ENCODE measurements at regions not wholly inside any gene's neighbourhood (a gene's known extent, or its start where the extent isn't known, plus 50 kb on each side); places are given as distances from the start of the nearest gene placed in this dataset.

DNA sequence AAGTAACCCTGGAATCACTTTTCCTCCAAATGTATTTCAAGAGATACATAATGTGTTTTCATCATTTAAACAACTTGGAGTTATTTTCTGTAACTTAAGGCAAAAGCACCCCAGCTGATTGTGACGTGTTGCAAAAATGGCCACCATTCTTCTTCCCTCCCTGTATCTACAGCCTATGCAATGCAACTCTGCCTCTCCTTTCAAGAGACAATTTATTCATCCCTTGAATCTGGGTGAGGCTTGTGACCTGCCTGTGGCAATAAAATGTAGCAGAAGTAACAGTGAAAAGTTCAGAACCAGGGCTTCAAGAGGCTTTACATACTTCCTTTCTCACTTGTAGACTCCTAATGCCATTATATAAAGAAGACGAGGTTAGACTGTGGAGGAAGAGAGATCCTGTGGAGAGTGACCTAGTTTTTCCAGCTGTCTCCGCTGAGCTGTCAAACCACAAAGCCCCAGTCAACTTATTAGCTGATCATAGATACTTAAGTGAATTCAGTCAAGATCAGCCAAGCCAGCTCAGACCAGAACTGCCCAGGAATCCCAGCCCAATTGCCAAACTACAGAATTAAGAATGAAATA lies 81.0 kb upstream of the KLF3 start:
- DNase-seq (ENCODE audit: low spot score), result no peak

DNA sequence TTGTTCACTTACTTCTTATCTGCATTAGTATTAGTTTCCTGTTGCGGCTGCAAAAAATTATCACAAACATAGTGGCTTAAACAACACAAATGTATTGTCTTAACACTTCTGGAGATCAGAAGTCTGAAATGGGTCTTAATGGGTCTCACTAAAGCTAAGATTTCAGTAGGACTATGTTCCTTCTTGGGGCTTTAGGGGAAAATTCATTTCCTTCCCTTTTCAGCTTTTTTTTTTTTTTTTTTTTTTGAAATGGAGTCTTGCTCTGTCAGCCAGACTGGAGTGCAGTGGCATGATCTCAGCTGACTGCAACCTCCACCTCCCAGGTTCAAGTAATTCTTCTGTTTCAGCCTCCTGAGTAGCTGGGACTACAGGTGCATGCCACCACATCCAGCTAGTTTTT lies 78.1 kb upstream of the KLF3 start:
- DNase-seq (ENCODE audit: low spot score), result no peak

DNA sequence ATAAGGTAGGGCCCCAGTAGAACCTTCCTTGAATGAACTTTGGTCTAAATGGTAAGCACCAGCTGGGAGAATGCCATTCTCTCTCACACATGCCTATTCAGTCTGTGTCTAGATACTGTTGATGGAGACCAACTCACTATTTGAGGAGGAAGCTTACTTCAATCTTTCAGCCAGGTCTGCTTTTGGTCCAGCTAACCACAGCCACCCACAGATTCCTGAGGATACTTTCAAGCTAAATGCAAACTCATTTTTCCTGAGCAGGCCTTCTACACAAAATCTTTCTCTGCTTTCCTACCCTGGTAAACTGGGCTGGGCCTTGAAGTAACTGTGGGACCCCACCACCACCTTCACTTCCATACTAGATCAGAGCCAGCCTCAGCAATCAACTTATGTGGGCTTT lies 76.9 kb upstream of the KLF3 start:
- no peak for DNase-seq (ENCODE audit: low spot score)

DNA sequence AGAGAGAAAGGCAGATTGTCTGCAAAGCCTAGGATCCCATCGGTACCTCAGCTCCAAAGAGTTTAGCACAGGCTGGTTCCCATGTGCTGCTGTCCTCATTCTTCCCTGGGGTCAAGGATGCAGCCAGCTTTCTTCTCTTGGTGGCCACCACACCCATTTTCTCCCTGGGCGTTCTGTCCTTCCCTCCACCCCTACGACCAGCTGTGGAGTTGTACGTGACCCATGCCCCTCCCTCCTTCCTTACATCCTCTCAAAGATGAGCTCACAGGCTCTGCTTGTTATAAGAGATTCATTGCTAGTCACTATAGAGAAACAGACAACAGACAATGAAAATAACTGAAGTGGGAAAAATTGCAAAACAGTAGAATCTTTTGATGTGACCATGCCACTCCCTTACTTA lies 74.0 kb upstream of the KLF3 start:
- no peak for DNase-seq (ENCODE audit: low spot score)

DNA sequence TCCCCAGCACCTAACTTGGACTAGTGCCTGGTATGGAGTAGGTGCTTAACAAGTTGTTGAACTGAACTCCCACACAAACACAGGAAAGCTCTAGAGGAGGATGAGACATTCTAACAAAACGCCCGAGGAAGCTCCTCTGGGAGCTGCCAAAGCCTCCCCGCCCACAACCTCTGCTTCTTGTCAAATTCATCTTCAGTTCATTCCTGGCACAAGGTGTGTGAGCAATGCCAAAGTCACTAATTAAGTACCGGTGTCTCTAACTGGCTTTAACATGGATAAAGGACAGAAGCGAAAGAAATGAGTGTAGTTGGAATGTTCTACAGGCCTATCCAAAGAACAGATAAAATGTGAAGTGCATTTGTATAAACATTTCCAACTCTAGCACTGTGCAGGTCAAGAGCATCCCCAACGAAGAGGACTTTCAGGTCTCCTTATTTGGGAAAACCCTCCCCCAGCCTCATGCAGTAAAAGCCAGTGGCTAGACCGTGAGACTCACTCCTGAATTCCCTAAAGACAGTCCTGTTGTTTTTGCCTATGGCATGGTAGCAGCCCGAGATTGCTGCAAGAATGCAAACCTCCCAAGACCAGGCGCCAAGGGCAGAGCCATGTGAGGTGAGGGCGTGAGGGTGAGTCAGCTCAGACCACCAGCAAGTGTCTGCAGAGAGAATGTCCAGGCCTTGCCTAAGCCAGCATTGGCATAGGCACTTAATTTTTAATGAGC lies 72.2 kb upstream of the KLF3 start:
- no peak for DNase-seq (ENCODE audit: low spot score)

DNA sequence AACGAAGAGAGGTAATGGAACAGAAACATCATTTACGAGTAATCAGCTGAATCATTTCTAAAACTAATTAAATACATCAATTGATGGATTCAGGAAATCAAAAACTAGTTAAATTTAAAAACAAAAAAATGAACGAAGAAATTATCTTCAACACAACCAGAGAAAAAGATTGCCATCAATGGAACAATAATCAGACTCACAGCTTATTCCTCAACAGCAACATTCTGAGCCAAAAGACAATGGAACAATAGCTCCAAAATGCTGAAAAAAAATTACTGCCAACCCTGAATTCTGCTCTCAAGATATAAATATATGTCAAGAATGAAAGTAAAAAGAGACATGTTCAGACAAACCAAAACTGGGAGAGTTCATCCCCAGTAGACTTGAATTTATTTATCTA lies 65.5 kb upstream of the KLF3 start:
- no peak for DNase-seq (ENCODE audit: low spot score)

DNA sequence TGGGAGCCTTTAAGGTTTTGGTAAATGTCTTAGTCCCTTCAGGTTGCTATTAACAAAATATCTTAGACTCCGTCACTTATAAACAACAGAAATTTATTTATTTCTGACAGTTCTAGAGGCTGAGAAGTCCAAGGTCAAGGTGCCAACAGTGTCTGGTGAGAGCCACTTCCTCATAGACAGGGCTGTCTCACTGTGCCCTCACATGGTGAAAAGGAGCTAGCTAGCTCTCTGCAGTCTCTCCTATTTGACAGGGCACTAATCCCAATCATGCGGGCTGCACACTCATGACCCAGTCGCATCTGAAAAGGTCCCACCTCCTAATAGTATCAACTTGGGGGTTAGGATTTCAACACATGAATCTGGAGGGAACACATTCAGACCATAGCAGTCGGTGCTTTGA lies 63.4 kb upstream of the KLF3 start:
- DNase-seq (ENCODE audit: low spot score), result no peak

DNA sequence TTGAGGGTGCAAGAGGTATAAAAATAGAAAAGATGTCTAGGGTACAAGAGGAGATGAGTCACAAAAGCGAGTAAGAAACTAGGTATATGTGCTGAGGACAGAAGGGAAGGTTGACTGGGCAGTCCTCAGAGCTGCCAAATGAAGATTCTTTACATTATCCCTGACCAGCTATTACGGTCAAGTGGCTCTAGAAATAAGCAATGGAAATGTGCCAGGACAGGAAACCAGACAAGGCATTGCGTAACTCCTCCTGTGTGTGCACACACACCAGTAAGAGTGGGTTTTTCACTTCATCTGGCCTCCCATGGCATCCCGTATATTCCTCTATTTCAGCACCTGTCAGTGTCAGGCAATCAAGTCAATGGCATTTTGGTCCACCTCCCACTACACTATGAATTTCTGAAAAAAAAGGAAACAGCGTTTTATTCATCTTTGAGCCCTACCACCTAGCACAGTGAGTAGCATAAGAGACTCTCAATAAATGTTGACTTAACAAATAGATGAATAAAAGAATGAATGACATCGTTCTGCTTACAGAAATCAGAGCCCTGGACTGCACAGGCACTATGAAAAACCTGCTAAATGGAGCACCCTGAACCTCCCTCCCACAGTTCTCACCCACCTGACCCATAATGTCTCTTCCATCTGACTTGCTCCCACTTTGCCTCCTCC lies 62.6 kb upstream of the KLF3 start:
- DNase-seq (ENCODE audit: low spot score), result no peak

DNA sequence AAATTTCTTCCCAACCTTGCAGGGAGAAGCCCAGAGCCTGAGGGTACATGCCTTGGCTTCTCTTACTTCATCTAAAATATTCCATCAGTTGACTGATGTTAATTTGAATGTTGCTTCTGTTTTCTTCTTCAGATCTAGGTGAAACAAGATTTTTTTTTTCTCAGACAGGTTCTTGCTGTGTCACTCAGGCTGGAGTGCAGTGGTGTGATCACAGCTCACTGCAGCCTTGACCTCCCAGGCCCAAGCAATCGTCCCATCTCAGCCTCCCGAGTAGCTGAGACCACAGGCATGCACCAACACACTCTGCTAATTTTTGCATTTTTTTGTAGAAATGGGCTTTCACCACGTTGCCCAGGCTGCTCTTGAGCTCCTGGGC lies 62.1 kb upstream of the KLF3 start:
- DNase-seq (ENCODE audit: low spot score), result no peak

DNA sequence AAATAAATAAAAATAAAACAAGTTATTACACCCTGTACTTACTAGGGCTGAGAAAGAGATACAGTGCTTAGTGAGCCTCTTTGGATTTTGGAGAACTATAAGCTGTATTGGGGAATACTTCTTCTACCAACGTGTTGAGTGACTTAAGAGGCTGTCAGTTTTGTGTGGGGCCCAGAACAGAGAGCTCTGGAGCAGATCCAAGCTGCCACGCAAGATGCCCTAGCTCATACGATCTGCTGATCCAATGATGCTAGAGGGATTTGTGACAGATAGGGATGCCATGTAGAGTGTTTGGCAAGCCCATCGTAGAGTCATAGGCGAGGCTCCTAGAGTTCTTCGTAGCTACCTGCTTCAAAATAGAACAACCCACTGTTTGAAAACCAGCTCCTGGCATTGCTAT lies 60.3 kb upstream of the KLF3 start:
- DNase-seq (ENCODE audit: low spot score), result no peak

DNA sequence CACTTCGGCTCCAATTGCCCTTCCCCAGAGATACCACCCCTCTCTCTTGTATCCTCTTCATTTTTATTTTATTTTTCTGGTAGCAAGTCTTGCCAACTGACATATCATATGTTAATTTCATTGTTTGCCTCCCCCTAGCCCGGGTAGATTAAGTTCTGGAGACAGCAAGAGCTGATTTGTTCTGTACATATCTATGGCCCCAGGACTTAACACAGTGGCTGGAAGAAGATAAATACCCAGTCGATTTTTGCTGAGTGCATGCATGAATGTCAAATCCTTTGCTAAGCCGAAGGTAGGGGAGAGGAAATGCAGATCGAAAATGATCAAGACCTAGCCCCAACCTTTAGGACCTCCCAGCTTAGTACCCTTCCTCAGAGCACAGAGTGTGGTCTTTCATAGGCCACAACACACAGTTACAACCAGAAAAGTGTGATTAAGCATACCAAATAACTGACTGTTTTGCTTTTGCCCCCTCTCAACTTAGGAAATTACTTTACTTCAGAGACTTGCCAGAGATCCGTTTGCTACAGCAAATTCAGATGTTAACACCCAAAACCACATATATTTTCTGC lies 58.7 kb upstream of the KLF3 start:
- no peak for DNase-seq (ENCODE audit: low spot score)

DNA sequence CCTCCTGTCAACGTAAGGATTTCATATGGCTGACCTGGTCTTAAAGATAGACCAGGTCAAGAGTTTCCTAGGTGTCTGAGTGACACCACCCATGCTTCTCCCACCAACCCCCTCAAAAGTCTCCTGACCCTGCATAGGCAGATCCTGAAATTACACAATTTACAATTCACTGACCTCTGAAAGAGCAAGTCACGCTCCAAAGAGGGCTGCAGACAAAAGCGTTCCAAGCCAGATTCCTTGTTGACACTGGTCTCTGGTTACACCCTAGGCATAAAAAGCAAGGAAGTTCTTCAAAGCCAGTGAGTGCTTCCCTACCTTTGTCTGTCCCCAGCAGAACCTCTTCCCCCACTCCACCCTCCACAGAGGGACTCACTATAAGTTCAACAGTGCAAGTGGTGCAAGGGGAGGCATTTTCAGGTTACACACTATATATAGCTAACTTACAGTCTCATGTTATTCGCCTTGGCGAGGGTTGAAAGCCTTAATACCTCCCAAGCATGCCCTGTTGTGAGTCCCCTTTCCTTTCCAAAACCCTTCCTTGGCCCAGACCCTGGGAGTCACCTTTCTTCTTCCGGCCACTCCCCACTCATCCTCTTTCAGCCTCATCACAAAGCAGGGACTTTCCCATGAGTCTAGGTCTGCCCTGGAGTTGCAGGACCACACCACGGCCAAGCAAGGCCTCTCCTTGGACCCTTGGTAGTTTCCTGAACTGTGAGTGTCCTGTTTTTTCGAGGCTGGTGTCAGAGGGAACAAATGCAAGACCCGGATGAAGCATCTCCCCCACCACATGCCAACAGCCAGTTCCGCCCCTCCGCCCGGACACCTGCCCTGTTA lies 58.0 kb upstream of the KLF3 start:
- DNase-seq (ENCODE audit: low spot score), result no peak

DNA sequence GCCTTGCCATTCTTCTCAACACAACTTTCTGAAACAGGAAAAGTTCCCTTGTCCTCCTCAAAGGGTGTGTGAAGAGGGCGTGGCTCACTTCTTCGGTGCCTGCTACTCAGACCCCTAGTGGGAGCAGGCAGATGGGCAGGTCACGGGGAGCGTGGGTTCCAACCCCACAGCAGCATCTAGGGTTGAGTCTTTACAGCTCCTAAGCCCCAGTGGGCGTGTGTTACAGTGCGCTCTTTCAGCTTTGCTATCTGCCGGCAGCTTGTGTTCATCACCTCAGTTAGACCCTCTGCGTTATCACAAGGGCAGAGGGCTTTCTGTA lies 57.5 kb upstream of the KLF3 start:
- DNase-seq (ENCODE audit: low spot score), result no peak

DNA sequence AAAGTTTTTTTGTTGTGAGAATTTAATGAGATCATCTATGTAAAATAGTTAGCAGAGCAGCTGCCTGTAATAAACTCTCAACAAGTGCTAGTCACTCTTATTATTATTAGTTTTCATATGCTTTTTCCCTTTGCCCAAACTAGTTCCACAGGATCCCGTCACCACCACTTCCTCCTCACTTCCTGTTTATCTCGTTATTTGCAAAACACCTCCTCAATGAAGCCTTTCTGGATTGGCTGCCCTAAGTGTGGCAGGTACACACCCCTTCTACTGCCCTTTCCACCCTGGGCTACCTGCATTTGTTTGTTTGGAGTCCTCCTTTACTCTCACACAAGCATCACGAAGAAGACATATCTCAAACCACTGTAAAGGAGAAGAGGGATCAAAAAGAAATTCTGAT lies 54.4 kb upstream of the KLF3 start:
- DNase-seq (ENCODE audit: low spot score), result no peak

DNA sequence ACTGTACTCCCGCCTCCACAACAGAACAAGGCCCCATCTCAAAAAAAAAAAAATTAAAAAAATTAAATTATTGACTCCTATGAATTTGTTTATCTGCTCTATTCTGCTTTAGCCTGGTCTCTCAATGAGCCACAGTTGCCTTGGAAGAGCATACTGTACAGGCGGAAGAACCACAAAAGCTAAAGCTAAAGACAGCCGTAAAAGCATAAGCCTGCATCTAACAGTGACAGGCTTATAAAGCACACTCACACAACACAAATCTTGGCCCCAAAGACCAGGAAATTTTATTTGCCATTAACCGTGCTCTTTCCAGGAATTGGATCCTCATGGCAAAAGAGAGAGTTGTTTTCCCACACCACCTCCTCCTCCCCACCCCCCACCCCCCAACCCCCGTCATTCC lies 53.5 kb upstream of the KLF3 start:
- DNase-seq (ENCODE audit: low spot score), result no peak

DNA sequence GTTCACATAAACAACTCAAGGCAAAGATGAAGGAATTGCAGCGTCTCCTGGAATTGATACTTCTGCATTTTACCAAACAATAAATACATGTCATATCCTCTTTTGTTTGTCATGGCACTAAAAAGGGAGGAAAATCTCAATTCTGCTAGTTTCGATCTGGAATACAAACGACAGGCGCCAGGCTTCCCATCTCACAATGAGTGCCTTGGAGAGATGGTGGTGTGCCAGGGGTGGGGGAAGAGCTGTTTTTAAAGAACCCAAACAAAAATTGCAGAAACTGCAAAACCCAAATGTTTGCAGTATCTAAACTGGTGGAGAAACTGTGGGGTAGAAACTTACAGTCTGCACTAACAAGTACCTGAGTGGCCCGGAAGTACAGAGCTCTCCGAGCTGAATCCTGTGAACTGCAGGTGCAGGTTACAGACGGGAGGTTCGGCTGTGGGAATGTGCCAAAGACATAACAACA lies 53.0 kb upstream of the KLF3 start:
- DNase-seq (ENCODE audit: low spot score), result no peak

DNA sequence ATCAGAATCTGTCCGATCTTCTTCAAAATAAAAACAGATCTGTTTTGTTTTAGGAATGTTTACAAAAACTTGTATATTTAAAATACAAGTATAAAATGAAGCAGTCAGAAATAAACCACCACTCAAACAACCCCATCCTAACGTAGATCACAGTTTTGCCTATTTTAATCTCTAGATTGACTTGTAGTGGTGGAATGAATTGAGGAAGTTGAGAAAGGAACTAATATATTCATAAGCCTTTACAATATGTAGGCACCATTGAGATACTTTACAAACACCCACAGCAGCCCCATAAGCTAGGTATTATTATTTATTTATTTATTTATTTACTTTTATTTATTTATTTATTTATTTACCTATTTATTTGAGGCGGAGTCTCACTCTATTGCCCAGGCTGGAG lies 52.3 kb upstream of the KLF3 start:
- no peak for DNase-seq (ENCODE audit: low spot score)

DNA sequence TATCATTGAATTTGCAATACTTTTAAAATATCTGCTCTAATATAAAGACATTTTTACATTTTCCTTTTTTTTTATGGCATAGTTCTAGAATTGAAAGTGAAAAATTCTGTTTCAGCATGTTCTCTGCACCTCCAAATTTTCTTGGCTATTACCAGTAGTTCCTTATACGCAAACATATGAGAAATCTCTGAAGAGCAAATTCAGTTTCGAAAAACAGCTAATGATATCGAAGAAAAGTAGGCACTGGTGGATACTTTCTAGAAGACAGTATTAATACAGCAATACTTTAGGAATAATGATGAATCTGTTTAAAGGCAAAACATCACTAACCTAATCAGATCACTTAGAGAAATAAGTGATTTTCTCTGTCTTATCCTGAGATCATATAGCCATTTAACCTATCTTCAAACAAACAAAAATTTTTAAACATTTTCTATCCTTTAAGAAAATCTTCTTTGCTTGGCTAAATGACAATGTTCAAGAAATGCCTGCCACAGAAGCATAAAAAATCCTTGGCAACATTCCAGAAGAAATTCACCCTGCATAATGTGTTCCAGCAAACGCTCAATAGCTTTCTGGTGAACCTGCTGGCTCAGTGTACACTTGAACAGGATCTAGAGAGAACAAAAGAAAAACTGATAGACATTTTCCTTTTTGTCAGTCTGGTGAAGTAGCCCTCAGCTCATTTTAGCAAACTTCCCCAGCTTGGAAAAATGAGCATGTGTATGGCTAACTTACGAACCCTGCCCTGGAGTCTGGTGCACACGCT lies 51.2 kb upstream of the KLF3 start:
- no peak for DNase-seq (ENCODE audit: low spot score)
